Neural progenitor cell (in vitro differentiated cells): ENCODE measurements at regions not wholly inside any gene's neighbourhood (a gene's known extent, or its start where the extent isn't known, plus 50 kb on each side); places are given as distances from the start of the nearest gene placed in this dataset.

Experiments used
- EZH2 ChIP-seq: fragments of 200-600 bp; sonication (generic); IDR thresholded peaks from 2 replicates; pipeline ENCODE4 v1.6.1; 2017; ENCODE audit warnings: antibody characterized with exemption, mild to moderate bottlenecking, moderate library complexity
- TF ChIP-seq, protein P1 (sequence below): fragments of 200-600 bp; sonication (generic); IDR thresholded peaks from 2 replicates; pipeline ENCODE4 v1.5.1; 2017; ENCODE audit warnings: antibody characterized with exemption, mild to moderate bottlenecking

GRCh38 chrX:7485061-7485460, 337.1 kb upstream of the PUDP start:
- TF ChIP-seq, protein P1, sequence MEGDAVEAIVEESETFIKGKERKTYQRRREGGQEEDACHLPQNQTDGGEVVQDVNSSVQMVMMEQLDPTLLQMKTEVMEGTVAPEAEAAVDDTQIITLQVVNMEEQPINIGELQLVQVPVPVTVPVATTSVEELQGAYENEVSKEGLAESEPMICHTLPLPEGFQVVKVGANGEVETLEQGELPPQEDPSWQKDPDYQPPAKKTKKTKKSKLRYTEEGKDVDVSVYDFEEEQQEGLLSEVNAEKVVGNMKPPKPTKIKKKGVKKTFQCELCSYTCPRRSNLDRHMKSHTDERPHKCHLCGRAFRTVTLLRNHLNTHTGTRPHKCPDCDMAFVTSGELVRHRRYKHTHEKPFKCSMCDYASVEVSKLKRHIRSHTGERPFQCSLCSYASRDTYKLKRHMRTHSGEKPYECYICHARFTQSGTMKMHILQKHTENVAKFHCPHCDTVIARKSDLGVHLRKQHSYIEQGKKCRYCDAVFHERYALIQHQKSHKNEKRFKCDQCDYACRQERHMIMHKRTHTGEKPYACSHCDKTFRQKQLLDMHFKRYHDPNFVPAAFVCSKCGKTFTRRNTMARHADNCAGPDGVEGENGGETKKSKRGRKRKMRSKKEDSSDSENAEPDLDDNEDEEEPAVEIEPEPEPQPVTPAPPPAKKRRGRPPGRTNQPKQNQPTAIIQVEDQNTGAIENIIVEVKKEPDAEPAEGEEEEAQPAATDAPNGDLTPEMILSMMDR, result no peak
- no peak for TF ChIP-seq EZH2
